HEK293T (cell line): ENCODE measurements at regions not wholly inside any gene's neighbourhood (a gene's known extent, or its start where the extent isn't known, plus 50 kb on each side); places are given as distances from the start of the nearest gene placed in this dataset.

Source experiments
- CTCF ChIA-PET: fragments of 350-600 bp; formaldehyde crosslinking; extraction: SDS; loops from one replicate; lab custom pipeline; 2021; ENCODE audit warnings: antibody characterized with exemption, inconsistent platforms; lab: Yijun Ruan, JAX
- POLR2A ChIA-PET: fragments of 350-600 bp; formaldehyde crosslinking; extraction: SDS; loops from one replicate; lab custom pipeline; 2020; ENCODE audit warnings: antibody characterized with exemption, inconsistent platforms; lab: Yijun Ruan, JAX
- DNase-seq: peaks from one replicate; pipeline ENCODE4 v3.0.0; 2012; ENCODE audit warnings: mixed read lengths; ENCODE audit errors: extremely low spot score
- ARNT ChIP-seq: fragments of 450-650 bp; IDR thresholded peaks from 2 replicates; pipeline ENCODE4 v1.6.1; 2017; ENCODE audit warnings: mild to moderate bottlenecking
- BHLHE40 ChIP-seq: fragments of 450-650 bp; IDR thresholded peaks from 2 replicates; pipeline ENCODE4 v1.6.1; 2016; ENCODE audit warnings: mild to moderate bottlenecking, moderate library complexity, borderline replicate concordance
- CTBP1 ChIP-seq: fragments of 450-650 bp; IDR thresholded peaks from 2 replicates; pipeline ENCODE4 v1.6.1; 2016; ENCODE audit warnings: borderline replicate concordance
- ELF4 ChIP-seq: fragments of 450-650 bp; IDR thresholded peaks from 2 replicates; pipeline ENCODE4 v1.6.1; 2017; ENCODE audit warnings: antibody characterized with exemption
- FOXA1 ChIP-seq: fragments of 450-650 bp; IDR thresholded peaks from 2 replicates; pipeline ENCODE4 v1.6.1; 2016; ENCODE audit warnings: mild to moderate bottlenecking
- FOXK2 ChIP-seq: fragments of 450-650 bp; IDR thresholded peaks from 2 replicates; pipeline ENCODE4 v1.6.1; 2016; ENCODE audit warnings: mild to moderate bottlenecking
- FOXM1 ChIP-seq: fragments of 450-650 bp; IDR thresholded peaks from 2 replicates; pipeline ENCODE4 v1.6.1; 2017; ENCODE audit warnings: mild to moderate bottlenecking, borderline replicate concordance
- HDGF ChIP-seq: fragments of 450-650 bp; IDR thresholded peaks from 2 replicates; pipeline ENCODE4 v1.6.1; 2017; ENCODE audit warnings: antibody characterized with exemption, borderline replicate concordance
- L3MBTL2 ChIP-seq: fragments of 450-650 bp; conservative IDR thresholded peaks from 2 replicates; pipeline ENCODE4 v1.6.1; 2016; ENCODE audit warnings: mild to moderate bottlenecking
- LEF1 ChIP-seq: fragments of 450-650 bp; IDR thresholded peaks from 2 replicates; pipeline ENCODE4 v1.6.1; 2017; ENCODE audit warnings: mild to moderate bottlenecking, borderline replicate concordance
- NFRKB ChIP-seq: fragments of 450-650 bp; IDR thresholded peaks from 2 replicates; pipeline ENCODE4 v1.6.1; 2016; ENCODE audit warnings: mild to moderate bottlenecking, moderate library complexity
- SP1 ChIP-seq: fragments of 450-650 bp; IDR thresholded peaks from 2 replicates; pipeline ENCODE4 v1.6.1; 2017
- SUZ12 ChIP-seq: fragments of 450-650 bp; IDR thresholded peaks from 2 replicates; pipeline ENCODE4 v1.6.1; 2016; ENCODE audit warnings: mild to moderate bottlenecking
- TARDBP ChIP-seq: fragments of 450-650 bp; IDR thresholded peaks from 2 replicates; pipeline ENCODE4 v1.6.1; 2016
- ZNF384 ChIP-seq: fragments of 450-650 bp; IDR thresholded peaks from 2 replicates; pipeline ENCODE4 v1.6.1; 2016
- TF ChIP-seq, protein P1 (sequence below): fragments of 450-650 bp; IDR thresholded peaks from 2 replicates; pipeline ENCODE4 v1.6.1; 2016

DNA sequence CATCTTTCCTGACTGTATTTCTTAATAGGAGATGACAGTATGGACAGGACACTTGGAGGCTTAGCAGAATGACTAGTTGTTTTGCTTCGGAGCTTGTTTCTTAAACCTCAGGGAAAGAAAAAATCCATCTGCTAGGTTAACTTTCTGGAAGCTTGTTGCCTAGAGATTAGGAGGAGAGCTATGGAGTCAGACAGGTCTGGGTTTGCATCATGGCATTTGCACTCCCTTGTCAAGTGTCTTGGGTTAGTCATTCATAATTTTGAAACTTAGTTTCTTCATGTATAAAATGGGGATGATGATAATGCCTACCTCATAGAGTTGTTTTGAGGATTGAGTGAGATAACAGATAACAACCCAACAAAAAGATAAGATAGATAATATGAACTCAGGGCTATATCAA is 231.5 kb downstream of the STK31 start:
- ChIA-PET POLR2A (no interaction called here), CTCF (no interaction called here)
- DNase-seq, result no peak
- TF ChIP-seq ARNT, result no peak
- no peak for TF ChIP-seq TARDBP
- no peak for TF ChIP-seq BHLHE40
- no peak for TF ChIP-seq FOXA1
- TF ChIP-seq FOXK2, result no peak
- TF ChIP-seq ELF4, result no peak
- TF ChIP-seq, protein P1, sequence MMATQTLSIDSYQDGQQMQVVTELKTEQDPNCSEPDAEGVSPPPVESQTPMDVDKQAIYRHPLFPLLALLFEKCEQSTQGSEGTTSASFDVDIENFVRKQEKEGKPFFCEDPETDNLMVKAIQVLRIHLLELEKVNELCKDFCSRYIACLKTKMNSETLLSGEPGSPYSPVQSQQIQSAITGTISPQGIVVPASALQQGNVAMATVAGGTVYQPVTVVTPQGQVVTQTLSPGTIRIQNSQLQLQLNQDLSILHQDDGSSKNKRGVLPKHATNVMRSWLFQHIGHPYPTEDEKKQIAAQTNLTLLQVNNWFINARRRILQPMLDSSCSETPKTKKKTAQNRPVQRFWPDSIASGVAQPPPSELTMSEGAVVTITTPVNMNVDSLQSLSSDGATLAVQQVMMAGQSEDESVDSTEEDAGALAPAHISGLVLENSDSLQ, result no peak
- TF ChIP-seq CTBP1, result no peak
- TF ChIP-seq NFRKB, result no peak
- TF ChIP-seq FOXM1, result no peak
- no peak for TF ChIP-seq L3MBTL2

DNA sequence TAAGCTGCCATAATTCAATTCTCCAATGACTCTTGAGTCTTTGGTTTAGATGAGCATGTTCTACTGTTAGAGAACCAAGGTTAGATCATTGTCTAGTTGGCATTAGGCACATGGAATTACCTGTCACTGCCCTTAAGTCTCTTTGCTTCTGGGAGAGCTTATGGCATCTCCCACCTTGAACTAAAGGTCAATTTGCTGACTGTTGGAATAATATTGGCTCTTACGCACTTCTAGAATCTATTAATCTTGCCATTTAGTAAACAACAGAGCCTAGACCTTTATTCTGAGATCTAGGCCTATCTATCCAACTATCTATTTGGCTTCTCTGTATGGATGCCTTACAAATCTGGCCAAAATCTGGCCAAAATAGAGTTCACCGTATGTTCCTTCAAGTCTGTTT is 232.0 kb downstream of the STK31 start:
- ChIA-PET CTCF (no interaction called here), POLR2A (no interaction called here)
- no peak for DNase-seq
- TF ChIP-seq LEF1, result no peak
- TF ChIP-seq HDGF, result no peak
- no peak for TF ChIP-seq BHLHE40
- TF ChIP-seq FOXA1, result no peak
- no peak for TF ChIP-seq NFRKB
- TF ChIP-seq L3MBTL2, result no peak
- no peak for TF ChIP-seq TARDBP

DNA sequence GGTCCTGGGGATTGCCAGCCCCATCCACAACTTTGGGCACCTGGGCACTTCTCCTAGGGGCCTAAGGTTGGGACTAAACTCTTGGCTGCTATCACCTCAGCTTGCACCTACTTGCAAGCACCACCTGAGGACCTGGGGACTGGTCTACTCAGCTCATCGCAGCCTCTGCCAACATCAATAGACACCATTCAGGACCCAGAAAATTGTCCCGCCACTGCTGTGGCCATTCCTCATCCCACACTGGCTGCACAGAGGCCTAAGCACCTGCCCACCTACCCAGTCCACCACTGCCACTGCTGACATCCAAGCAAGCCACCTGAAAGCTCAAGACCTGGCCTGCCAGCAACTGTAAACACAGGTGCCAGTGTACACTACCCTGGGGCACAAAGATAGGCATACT is 234.1 kb downstream of the STK31 start:
- TF ChIP-seq BHLHE40 (no peak), TARDBP (no peak), NFRKB (no peak), ZNF384 (no peak), L3MBTL2 (no peak), ELF4 (no peak), ARNT (no peak)
- no peak for DNase-seq
- CTCF ChIA-PET, result no interaction called here
- POLR2A ChIA-PET, result no interaction called here

DNA sequence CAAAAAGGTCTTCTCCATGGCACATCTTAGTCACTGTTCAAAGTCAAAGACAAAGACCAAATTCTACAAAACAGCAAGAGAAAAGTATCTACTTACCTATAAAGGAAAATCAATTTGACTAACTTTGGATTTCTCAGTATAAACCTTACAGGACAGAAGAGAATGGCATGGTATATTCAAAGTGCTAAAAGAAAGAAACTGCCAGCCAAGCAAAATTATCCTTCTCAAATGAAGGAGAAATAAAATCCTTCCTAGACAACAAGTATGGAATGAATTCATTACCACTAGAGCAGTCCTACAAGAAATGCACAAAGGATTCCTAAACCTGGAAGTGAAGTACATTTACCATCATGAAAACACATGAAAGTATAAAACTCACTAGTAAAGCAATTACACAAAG is 235.5 kb downstream of the STK31 start:
- CTCF ChIA-PET, result no interaction called here
- POLR2A ChIA-PET, result no interaction called here
- no peak for DNase-seq
- TF ChIP-seq HDGF (no peak), ZNF384 (no peak), ARNT (no peak), SUZ12 (no peak)

- TF ChIP-seq ELF4 (no peak), CTBP1 (no peak), L3MBTL2 (no peak), SUZ12 (no peak), FOXM1 (no peak), ZNF384 (no peak), TARDBP (no peak), BHLHE40 (no peak), NFRKB (no peak), FOXA1 (no peak)
- ChIA-PET CTCF (no interaction called here), POLR2A (no interaction called here)
- no peak for DNase-seq
Measured at GRCh38 chr7:23955145-23955544, 245.1 kb downstream of the STK31 start.

GRCh38 chr7:23955600-23956149 is 245.7 kb downstream of the STK31 start:
- CTCF ChIA-PET, result no interaction called here
- POLR2A ChIA-PET, result no interaction called here
- no peak for DNase-seq
- TF ChIP-seq ZNF384, result no peak
- TF ChIP-seq, protein P1, result peak; percentile 73

- CTCF ChIA-PET, result interaction anchor here (0.5 to 1.1 kb wide), 3 partner anchors 18 to 878 kb away, joined by 3 to 5 read pairs (median 5); no protein-coding TSS in a partner anchor
- TF ChIP-seq SP1, result no peak
- TF ChIP-seq HDGF, result no peak
- TF ChIP-seq CTBP1, result no peak
- TF ChIP-seq L3MBTL2, result no peak
- POLR2A ChIA-PET, result no interaction called here
- DNase-seq, result no peak
Measured at GRCh38 chr7:23956772-23957576, 247.0 kb downstream of the STK31 start.
